IPS-18a (cell line): ENCODE measurements at regions not wholly inside any gene's neighbourhood (a gene's known extent, or its start where the extent isn't known, plus 50 kb on each side); places are given as distances from the start of the nearest gene placed in this dataset.

Experiments
- H3K27ac ChIP-seq: one replicate; pipeline ENCODE4 v1.5.1; 2013; ENCODE audit warnings: low read length
- H3K27me3 ChIP-seq: one replicate; pipeline ENCODE4 v1.6.1; 2013; ENCODE audit warnings: mild to moderate bottlenecking, low read length; ENCODE audit not compliant: control insufficient read depth, insufficient read depth
- H3K36me3 ChIP-seq: one replicate; pipeline ENCODE4 v1.6.1; 2013; ENCODE audit warnings: low read depth, low read length; ENCODE audit not compliant: control insufficient read depth
- H3K4me1 ChIP-seq: one replicate; pipeline ENCODE4 v1.6.1; 2013; ENCODE audit warnings: low read depth, low read length; ENCODE audit not compliant: control insufficient read depth
- H3K4me3 ChIP-seq: one replicate; pipeline ENCODE4 v1.5.1; 2013; ENCODE audit warnings: low read length
- H3K9ac ChIP-seq: one replicate; pipeline ENCODE4 v1.6.1; 2013; ENCODE audit warnings: mild to moderate bottlenecking, low read length, moderate library complexity
- H3K9me3 ChIP-seq: one replicate; pipeline ENCODE4 v1.6.1; 2013; ENCODE audit warnings: low read depth, low read length; ENCODE audit not compliant: control insufficient read depth

DNA sequence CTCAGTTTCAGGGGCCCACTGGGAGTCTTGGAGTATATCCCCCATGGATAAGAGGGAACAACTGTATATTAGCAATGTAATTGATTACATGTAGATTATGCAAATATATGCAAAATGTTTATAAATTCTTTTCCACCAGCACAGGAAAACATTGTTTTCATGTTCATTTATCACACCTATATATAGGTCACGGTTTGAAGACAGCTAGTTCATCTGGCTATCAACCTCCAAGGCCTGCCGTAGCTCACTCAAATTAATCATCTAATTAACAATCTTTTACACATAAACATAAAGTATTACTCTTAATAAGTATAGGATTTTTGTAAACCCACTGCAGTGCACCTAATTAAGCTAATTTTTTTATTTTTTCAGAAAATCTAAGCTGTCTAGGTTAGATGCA, 53.7 kb upstream of the SP4 start:
- no peaks in the 10 kb centered on the region for H3K36me3 ChIP-seq
- peaks cover 13% of the 10 kb centered on the region for H3K9me3 ChIP-seq
- H3K4me1 ChIP-seq, result peaks cover 14% of the 10 kb centered on the region
- H3K4me3 ChIP-seq, result no peak overlapping the region
- no peaks in the 10 kb centered on the region for H3K27me3 ChIP-seq
- no peak overlapping the region for H3K9ac ChIP-seq
- H3K27ac ChIP-seq, result no peak overlapping the region

GRCh38 chr7:21377545-21377944, 50.3 kb upstream of the SP4 start:
- Histone ChIP-seq H3K4me1 (no peaks in the 10 kb centered on the region), H3K9ac (no peak overlapping the region), H3K27me3 (no peaks in the 10 kb centered on the region), H3K9me3 (peaks cover 13% of the 10 kb centered on the region), H3K36me3 (no peaks in the 10 kb centered on the region), H3K4me3 (no peak overlapping the region), H3K27ac (no peak overlapping the region)
